ENCODE measurements at regions not wholly inside any gene's neighbourhood (a gene's known extent, or its start where the extent isn't known, plus 50 kb on each side); places are given as distances from the start of the nearest gene placed in this dataset.

- TF ChIP-seq, protein P1, sequence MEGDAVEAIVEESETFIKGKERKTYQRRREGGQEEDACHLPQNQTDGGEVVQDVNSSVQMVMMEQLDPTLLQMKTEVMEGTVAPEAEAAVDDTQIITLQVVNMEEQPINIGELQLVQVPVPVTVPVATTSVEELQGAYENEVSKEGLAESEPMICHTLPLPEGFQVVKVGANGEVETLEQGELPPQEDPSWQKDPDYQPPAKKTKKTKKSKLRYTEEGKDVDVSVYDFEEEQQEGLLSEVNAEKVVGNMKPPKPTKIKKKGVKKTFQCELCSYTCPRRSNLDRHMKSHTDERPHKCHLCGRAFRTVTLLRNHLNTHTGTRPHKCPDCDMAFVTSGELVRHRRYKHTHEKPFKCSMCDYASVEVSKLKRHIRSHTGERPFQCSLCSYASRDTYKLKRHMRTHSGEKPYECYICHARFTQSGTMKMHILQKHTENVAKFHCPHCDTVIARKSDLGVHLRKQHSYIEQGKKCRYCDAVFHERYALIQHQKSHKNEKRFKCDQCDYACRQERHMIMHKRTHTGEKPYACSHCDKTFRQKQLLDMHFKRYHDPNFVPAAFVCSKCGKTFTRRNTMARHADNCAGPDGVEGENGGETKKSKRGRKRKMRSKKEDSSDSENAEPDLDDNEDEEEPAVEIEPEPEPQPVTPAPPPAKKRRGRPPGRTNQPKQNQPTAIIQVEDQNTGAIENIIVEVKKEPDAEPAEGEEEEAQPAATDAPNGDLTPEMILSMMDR (IDR thresholded peaks at IDR 0.05; ENCODE audit: low read length) = no peak
- no peak for TF ChIP-seq EZH2 (IDR thresholded peaks at IDR 0.05; ENCODE audit: borderline replicate concordance, low read length)
- Histone ChIP-seq H3K9me3 (ENCODE audit: low read length) (no peaks in the 10 kb centered on the region), H3K27ac (ENCODE audit: low read depth, low read length, poor library complexity, severe bottlenecking) (no peak overlapping the region), H3K27me3 (ENCODE audit: insufficient read depth, low read length) (no peaks in the 10 kb centered on the region), H3K4me1 (ENCODE audit: insufficient read depth, low read length, severe bottlenecking) (no peaks in the 10 kb centered on the region), H3K9me2 (ENCODE audit: low read depth, low read length) (no peaks in the 10 kb centered on the region), H3K9ac (ENCODE audit: low read length) (no peak overlapping the region), H4K20me1 (ENCODE audit: insufficient read depth, low read length) (no peaks in the 10 kb centered on the region), H3F3A (ENCODE audit: insufficient read depth, low read length) (no peaks in the 10 kb centered on the region), H2AFZ (ENCODE audit: low read length) (no peak overlapping the region), H3K4me3 (ENCODE audit: low read depth, low read length, poor library complexity, severe bottlenecking) (no peak overlapping the region), H3K79me2 (ENCODE audit: insufficient read depth, low read length) (no peaks in the 10 kb centered on the region), H3K36me3 (ENCODE audit: insufficient read depth, low read length) (no peaks in the 10 kb centered on the region), H3K4me2 (ENCODE audit: low read length) (no peak overlapping the region)
These were observed 1299.2 kb upstream of the SLC10A2 start for GRCh38 chr13:104365430-104365829.

- no peaks in the 10 kb centered on the region for H3K27me3 ChIP-seq (ENCODE audit: insufficient read depth, low read length)
- no peaks in the 10 kb centered on the region for H4K20me1 ChIP-seq (ENCODE audit: insufficient read depth, low read length)
- no peaks in the 10 kb centered on the region for H3K9me2 ChIP-seq (ENCODE audit: low read depth, low read length)
- H2AFZ ChIP-seq (ENCODE audit: low read length) = no peak overlapping the region
- TF ChIP-seq, protein P1 (IDR thresholded peaks at IDR 0.05; ENCODE audit: low read length) = no peak
- H3K9ac ChIP-seq (ENCODE audit: low read length) = no peak overlapping the region
- H3K4me2 ChIP-seq (ENCODE audit: low read length) = no peak overlapping the region
- H3K4me3 ChIP-seq (ENCODE audit: low read depth, low read length, poor library complexity, severe bottlenecking) = no peak overlapping the region
- H3F3A ChIP-seq (ENCODE audit: insufficient read depth, low read length) = no peaks in the 10 kb centered on the region
- no peaks in the 10 kb centered on the region for H3K9me3 ChIP-seq (ENCODE audit: low read length)
- H3K79me2 ChIP-seq (ENCODE audit: insufficient read depth, low read length) = no peaks in the 10 kb centered on the region
- H3K27ac ChIP-seq (ENCODE audit: low read depth, low read length, poor library complexity, severe bottlenecking) = no peak overlapping the region
- no peaks in the 10 kb centered on the region for H3K4me1 ChIP-seq (ENCODE audit: insufficient read depth, low read length, severe bottlenecking)
- no peaks in the 10 kb centered on the region for H3K36me3 ChIP-seq (ENCODE audit: insufficient read depth, low read length)
These were observed 1291.6 kb upstream of the SLC10A2 start for GRCh38 chr13:104357672-104358354.

- no peak overlapping the region for H2AFZ ChIP-seq (ENCODE audit: low read length)
These were observed 1291.0 kb upstream of the SLC10A2 start for GRCh38 chr13:104357174-104357573.

More at GRCh38 chr13:104357174-104357573, 1291.0 kb upstream of the SLC10A2 start:
- no peaks in the 10 kb centered on the region for H3K36me3 ChIP-seq (ENCODE audit: insufficient read depth, low read length)
- H3K27me3 ChIP-seq (ENCODE audit: insufficient read depth, low read length) = no peaks in the 10 kb centered on the region
- TF ChIP-seq, protein P1 (IDR thresholded peaks at IDR 0.05; ENCODE audit: low read length) = no peak
- TF ChIP-seq EZH2 (IDR thresholded peaks at IDR 0.05; ENCODE audit: borderline replicate concordance, low read length) = no peak
- no peaks in the 10 kb centered on the region for H3K4me1 ChIP-seq (ENCODE audit: insufficient read depth, low read length, severe bottlenecking)
- H3K79me2 ChIP-seq (ENCODE audit: insufficient read depth, low read length) = no peaks in the 10 kb centered on the region
- no peak overlapping the region for H3K9ac ChIP-seq (ENCODE audit: low read length)
- no peak overlapping the region for H3K27ac ChIP-seq (ENCODE audit: low read depth, low read length, poor library complexity, severe bottlenecking)
- no peaks in the 10 kb centered on the region for H3K9me2 ChIP-seq (ENCODE audit: low read depth, low read length)
- H3F3A ChIP-seq (ENCODE audit: insufficient read depth, low read length) = no peaks in the 10 kb centered on the region
- no peak overlapping the region for H3K4me2 ChIP-seq (ENCODE audit: low read length)
- H3K9me3 ChIP-seq (ENCODE audit: low read length) = no peaks in the 10 kb centered on the region
- no peak overlapping the region for H3K4me3 ChIP-seq (ENCODE audit: low read depth, low read length, poor library complexity, severe bottlenecking)
- H4K20me1 ChIP-seq (ENCODE audit: insufficient read depth, low read length) = no peaks in the 10 kb centered on the region
